ENCODE measurements at regions not wholly inside any gene's neighbourhood (a gene's known extent, or its start where the extent isn't known, plus 50 kb on each side); places are given as distances from the start of the nearest gene placed in this dataset.

DNA sequence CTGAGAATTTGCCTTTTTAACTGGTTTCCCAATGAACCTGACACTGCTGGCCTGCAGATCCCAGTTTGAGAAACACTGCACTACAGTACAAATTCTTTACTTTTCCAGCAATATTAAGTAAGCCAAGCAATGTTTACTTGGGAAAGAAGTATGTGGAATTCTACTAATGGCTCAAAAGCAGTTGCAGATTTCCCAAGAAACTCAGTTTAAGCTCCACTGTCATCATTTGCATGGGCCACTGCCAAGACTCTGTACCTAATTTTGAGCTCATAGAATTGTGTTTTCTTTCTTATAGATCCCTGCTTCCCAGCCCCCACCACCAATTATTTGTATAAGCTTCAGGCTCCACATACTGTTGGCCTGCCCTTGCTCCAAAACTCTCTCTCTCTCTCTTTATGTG lies 676.1 kb downstream of the RNF144A start:
- TF ChIP-seq, protein P1, sequence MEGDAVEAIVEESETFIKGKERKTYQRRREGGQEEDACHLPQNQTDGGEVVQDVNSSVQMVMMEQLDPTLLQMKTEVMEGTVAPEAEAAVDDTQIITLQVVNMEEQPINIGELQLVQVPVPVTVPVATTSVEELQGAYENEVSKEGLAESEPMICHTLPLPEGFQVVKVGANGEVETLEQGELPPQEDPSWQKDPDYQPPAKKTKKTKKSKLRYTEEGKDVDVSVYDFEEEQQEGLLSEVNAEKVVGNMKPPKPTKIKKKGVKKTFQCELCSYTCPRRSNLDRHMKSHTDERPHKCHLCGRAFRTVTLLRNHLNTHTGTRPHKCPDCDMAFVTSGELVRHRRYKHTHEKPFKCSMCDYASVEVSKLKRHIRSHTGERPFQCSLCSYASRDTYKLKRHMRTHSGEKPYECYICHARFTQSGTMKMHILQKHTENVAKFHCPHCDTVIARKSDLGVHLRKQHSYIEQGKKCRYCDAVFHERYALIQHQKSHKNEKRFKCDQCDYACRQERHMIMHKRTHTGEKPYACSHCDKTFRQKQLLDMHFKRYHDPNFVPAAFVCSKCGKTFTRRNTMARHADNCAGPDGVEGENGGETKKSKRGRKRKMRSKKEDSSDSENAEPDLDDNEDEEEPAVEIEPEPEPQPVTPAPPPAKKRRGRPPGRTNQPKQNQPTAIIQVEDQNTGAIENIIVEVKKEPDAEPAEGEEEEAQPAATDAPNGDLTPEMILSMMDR (IDR thresholded peaks at IDR 0.05; ENCODE audit: low read depth, low read length, missing input control): no peak
- TF ChIP-seq, protein P2, sequence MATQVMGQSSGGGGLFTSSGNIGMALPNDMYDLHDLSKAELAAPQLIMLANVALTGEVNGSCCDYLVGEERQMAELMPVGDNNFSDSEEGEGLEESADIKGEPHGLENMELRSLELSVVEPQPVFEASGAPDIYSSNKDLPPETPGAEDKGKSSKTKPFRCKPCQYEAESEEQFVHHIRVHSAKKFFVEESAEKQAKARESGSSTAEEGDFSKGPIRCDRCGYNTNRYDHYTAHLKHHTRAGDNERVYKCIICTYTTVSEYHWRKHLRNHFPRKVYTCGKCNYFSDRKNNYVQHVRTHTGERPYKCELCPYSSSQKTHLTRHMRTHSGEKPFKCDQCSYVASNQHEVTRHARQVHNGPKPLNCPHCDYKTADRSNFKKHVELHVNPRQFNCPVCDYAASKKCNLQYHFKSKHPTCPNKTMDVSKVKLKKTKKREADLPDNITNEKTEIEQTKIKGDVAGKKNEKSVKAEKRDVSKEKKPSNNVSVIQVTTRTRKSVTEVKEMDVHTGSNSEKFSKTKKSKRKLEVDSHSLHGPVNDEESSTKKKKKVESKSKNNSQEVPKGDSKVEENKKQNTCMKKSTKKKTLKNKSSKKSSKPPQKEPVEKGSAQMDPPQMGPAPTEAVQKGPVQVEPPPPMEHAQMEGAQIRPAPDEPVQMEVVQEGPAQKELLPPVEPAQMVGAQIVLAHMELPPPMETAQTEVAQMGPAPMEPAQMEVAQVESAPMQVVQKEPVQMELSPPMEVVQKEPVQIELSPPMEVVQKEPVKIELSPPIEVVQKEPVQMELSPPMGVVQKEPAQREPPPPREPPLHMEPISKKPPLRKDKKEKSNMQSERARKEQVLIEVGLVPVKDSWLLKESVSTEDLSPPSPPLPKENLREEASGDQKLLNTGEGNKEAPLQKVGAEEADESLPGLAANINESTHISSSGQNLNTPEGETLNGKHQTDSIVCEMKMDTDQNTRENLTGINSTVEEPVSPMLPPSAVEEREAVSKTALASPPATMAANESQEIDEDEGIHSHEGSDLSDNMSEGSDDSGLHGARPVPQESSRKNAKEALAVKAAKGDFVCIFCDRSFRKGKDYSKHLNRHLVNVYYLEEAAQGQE (IDR thresholded peaks at IDR 0.05): no peak
- no peak for TF ChIP-seq YY1 (IDR thresholded peaks at IDR 0.05)
- TF ChIP-seq SP1 (IDR thresholded peaks at IDR 0.05): no peak
- TF ChIP-seq RAD21 (IDR thresholded peaks at IDR 0.05): no peak
- TF ChIP-seq, protein P3, sequence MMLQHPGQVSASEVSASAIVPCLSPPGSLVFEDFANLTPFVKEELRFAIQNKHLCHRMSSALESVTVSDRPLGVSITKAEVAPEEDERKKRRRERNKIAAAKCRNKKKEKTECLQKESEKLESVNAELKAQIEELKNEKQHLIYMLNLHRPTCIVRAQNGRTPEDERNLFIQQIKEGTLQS (IDR thresholded peaks at IDR 0.05): no peak
- TF ChIP-seq TAF1 (conservative IDR thresholded peaks at IDR 0.05): no peak
- no peak for TF ChIP-seq EGR1 (IDR thresholded peaks at IDR 0.05; ENCODE audit: low read depth in 2 of 2)
- TF ChIP-seq JUND (IDR thresholded peaks at IDR 0.05): no peak
- TF ChIP-seq, protein P4, sequence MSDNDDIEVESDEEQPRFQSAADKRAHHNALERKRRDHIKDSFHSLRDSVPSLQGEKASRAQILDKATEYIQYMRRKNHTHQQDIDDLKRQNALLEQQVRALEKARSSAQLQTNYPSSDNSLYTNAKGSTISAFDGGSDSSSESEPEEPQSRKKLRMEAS (IDR thresholded peaks at IDR 0.05): no peak
- TF ChIP-seq FOXA1 (IDR thresholded peaks at IDR 0.05): no peak
- no peak for TF ChIP-seq GABPA (IDR thresholded peaks at IDR 0.05 in 1 of 2, conservative IDR thresholded peaks at IDR 0.05 in 1 of 2)
- TF ChIP-seq HNF4A (conservative IDR thresholded peaks at IDR 0.05): no peak
